ENCODE measurements at regions not wholly inside any gene's neighbourhood (a gene's known extent, or its start where the extent isn't known, plus 50 kb on each side); places are given as distances from the start of the nearest gene placed in this dataset.

DNA sequence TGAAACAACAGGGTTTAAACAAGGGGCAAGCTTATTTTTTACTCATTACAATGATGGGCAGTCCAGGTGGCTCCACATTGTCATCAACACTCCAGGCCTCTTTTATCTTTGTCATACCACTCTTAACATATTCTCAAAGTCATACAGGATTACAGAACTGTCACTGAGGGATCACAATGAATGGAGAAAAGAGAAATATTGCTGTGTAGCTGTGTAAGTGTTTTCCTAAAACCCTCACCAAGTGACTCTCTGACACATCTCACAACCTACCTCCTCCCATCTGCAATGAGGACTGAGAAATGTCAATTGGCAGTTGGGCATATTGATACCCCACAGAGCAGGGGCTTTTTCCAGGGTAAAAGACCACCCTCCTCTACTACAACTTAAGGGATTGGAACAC is 562.1 kb downstream of the TBC1D4 start:
- TF ChIP-seq, protein P1, sequence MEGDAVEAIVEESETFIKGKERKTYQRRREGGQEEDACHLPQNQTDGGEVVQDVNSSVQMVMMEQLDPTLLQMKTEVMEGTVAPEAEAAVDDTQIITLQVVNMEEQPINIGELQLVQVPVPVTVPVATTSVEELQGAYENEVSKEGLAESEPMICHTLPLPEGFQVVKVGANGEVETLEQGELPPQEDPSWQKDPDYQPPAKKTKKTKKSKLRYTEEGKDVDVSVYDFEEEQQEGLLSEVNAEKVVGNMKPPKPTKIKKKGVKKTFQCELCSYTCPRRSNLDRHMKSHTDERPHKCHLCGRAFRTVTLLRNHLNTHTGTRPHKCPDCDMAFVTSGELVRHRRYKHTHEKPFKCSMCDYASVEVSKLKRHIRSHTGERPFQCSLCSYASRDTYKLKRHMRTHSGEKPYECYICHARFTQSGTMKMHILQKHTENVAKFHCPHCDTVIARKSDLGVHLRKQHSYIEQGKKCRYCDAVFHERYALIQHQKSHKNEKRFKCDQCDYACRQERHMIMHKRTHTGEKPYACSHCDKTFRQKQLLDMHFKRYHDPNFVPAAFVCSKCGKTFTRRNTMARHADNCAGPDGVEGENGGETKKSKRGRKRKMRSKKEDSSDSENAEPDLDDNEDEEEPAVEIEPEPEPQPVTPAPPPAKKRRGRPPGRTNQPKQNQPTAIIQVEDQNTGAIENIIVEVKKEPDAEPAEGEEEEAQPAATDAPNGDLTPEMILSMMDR (IDR thresholded peaks at IDR 0.05): no peak
- TF ChIP-seq TCF7L2 (IDR thresholded peaks at IDR 0.05; ENCODE audit: low read depth, low read length) (no peak), POLR2AphosphoS5 (IDR thresholded peaks at IDR 0.05; ENCODE audit: low read depth, low read length) (no peak), REST (IDR thresholded peaks at IDR 0.05; ENCODE audit: insufficient read depth in 1 of 2, low read depth in 2 of 2, low read length in 1 of 2) (no peak)

All from Panc1 (cell line).